Sigmoid colon (tissue), 4 donors: ENCODE measurements at regions not wholly inside any gene's neighbourhood (a gene's known extent, or its start where the extent isn't known, plus 50 kb on each side); places are given as distances from the start of the nearest gene placed in this dataset.

Experiments used
- CTCF ChIP-seq, 4 experiments: fragments of 450-650 bp in 3 of 4; fragments of 200-600 bp in 1 of 4; IDR thresholded peaks; one replicate each; pipeline ENCODE4 v1.5.1; 2016 to 2019; ENCODE audit warnings: antibody characterized with exemption in 4 of 4, mild to moderate bottlenecking in 3 of 4, moderate library complexity in 2 of 4
- POLR2A ChIP-seq, 2 donors: fragments of 450-650 bp; IDR thresholded peaks; one replicate each; pipeline ENCODE4 v1.6.1; 2016; ENCODE audit warnings: antibody characterized with exemption in 2 of 2, mild to moderate bottlenecking in 2 of 2, moderate library complexity in 2 of 2
- POLR2AphosphoS5 ChIP-seq, 4 donors: sonication (generic); formaldehyde crosslinking; IDR thresholded peaks; one replicate each; pipeline ENCODE4 v1.6.1; 2017; ENCODE audit warnings: antibody characterized with exemption in 4 of 4

- TF ChIP-seq CTCF (IDR thresholded peaks at IDR 0.05) (no peak), POLR2A (IDR thresholded peaks at IDR 0.05) (no peak), POLR2AphosphoS5 (IDR thresholded peaks at IDR 0.05) (no peak)
Measured at GRCh38 chr16:85279825-85280545, 167.7 kb upstream of the CIBAR2 start.
